Activated CD4-positive, alpha-beta T cell treated with anti-CD3 and anti-CD28 coated beads for 36 hours (primary cell): ENCODE measurements at regions not wholly inside any gene's neighbourhood (a gene's known extent, or its start where the extent isn't known, plus 50 kb on each side); places are given as distances from the start of the nearest gene placed in this dataset.

ENCODE experiments used
- ATAC-seq: fragments of 200-7000 bp; cut with Tn5 transposase; one replicate; pipeline ENCODE4 v1.10.0; 2021; ENCODE audit warnings: mild to moderate bottlenecking, moderate library complexity
- CTCF ChIA-PET: fragments of 350-600 bp; sonication (Branson Sonifier 250); formaldehyde crosslinking; loops from one replicate; lab custom pipeline; 2021; ENCODE audit warnings: antibody characterized with exemption; lab: Charles Lee
- POLR2A ChIA-PET: fragments of 350-600 bp; sonication (Branson Sonifier 250); formaldehyde crosslinking; loops from one replicate; lab custom pipeline; 2021; ENCODE audit warnings: antibody characterized with exemption, inconsistent platforms; lab: Charles Lee
- DNase-seq: peaks from one replicate; pipeline ENCODE4 v3.0.0-alpha.2; 2020
- H3K27ac Mint-ChIP-seq: one replicate; pipeline ENCODE4 v1.8.0; 2021; ENCODE audit warnings: mixed read lengths
- H3K27me3 Mint-ChIP-seq: one replicate; pipeline ENCODE4 v1.8.0; 2021; ENCODE audit warnings: mixed read lengths
- H3K36me3 Mint-ChIP-seq: one replicate; pipeline ENCODE4 v1.8.0; 2021; ENCODE audit warnings: low read depth, mixed read lengths
- H3K4me1 Mint-ChIP-seq: one replicate; pipeline ENCODE4 v1.8.0; 2021; ENCODE audit warnings: mixed read lengths
- H3K4me3 Mint-ChIP-seq: one replicate; pipeline ENCODE4 v1.8.0; 2021; ENCODE audit warnings: mild to moderate bottlenecking, moderate library complexity, mixed read lengths
- H3K9me3 Mint-ChIP-seq: one replicate; pipeline ENCODE4 v1.8.0; 2021; ENCODE audit warnings: low read depth, mixed read lengths
- intact Hi-C, 2 experiments: fragments of 100-400 bp; cut with DNase I in 1 of 2; cut with micrococcal nuclease in 1 of 2; formaldehyde crosslinking; loops; one replicate each; pipeline versions ENCODE4 v1.14.2 to v1.15.1; 2022 to 2024; cut with DNase I, micrococcal nuclease

DNA sequence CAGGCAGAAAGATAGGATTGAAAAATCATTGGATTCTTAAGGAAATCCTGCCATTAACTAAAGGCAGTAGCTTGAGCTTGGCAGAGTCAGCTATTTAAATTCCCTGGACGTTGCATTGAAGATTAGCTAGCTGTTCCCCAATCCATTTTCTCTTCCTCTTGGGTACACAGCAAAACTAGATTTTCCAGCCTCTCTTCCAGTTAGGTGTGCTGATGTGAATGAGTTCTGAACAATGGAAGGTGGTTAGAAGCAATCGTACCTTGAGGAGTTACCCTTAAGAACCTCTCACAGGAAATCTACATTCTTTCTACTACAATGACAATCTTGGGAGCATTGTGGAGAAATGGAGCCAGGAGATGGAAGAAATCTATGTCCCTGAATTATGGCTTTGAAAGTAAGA, 383.2 kb upstream of the TBL1XR1 start:
- no peak for ATAC-seq
- CTCF ChIA-PET = interaction anchor here (0.7 kb wide), 1 partner anchor 9 kb away, joined by 3 read pairs; no protein-coding TSS in a partner anchor

DNA sequence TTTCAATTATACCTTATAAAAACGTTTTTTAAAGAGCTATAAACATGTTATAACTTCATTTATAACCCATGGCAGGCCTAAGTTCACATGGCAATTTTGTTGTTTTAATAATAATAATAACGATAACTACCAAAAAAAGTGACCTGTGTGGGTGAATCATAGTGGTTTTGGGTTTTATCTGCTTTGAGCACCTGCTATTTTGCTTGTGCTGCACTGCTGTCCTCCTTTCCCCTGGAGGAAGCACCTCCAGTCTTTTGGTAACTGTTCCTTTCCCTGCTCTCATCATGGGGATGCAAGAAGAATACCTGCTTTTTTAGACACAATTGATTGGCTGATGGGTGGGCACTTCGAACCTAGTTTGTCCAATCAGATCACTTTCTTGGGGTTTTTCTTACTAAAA, 388.0 kb upstream of the TBL1XR1 start:
- ChIA-PET CTCF (no interaction called here), POLR2A (no interaction called here)
- H3K4me3 Mint-ChIP-seq = no peak overlapping the region
- peaks cover 7% of the 10 kb centered on the region for H3K4me1 Mint-ChIP-seq
- H3K27ac Mint-ChIP-seq = no peak overlapping the region
- no peaks in the 10 kb centered on the region for H3K27me3 Mint-ChIP-seq
- intact Hi-C loops = no loop called here
- DNase-seq (no peak), ATAC-seq (no peak)
- H3K9me3 Mint-ChIP-seq = peaks cover 13% of the 10 kb centered on the region
- H3K36me3 Mint-ChIP-seq = no peaks in the 10 kb centered on the region

More for the DNA sequence above, 383.2 kb upstream of the TBL1XR1 start:
- H3K27ac Mint-ChIP-seq = no peak overlapping the region
- no peaks in the 10 kb centered on the region for H3K27me3 Mint-ChIP-seq
- no peak overlapping the region for H3K4me3 Mint-ChIP-seq
- POLR2A ChIA-PET = no interaction called here
- DNase-seq = no peak
- no peaks in the 10 kb centered on the region for H3K36me3 Mint-ChIP-seq
- intact Hi-C loops = no loop called here
- peaks cover 7% of the 10 kb centered on the region for H3K9me3 Mint-ChIP-seq
- H3K4me1 Mint-ChIP-seq = no peaks in the 10 kb centered on the region

DNA sequence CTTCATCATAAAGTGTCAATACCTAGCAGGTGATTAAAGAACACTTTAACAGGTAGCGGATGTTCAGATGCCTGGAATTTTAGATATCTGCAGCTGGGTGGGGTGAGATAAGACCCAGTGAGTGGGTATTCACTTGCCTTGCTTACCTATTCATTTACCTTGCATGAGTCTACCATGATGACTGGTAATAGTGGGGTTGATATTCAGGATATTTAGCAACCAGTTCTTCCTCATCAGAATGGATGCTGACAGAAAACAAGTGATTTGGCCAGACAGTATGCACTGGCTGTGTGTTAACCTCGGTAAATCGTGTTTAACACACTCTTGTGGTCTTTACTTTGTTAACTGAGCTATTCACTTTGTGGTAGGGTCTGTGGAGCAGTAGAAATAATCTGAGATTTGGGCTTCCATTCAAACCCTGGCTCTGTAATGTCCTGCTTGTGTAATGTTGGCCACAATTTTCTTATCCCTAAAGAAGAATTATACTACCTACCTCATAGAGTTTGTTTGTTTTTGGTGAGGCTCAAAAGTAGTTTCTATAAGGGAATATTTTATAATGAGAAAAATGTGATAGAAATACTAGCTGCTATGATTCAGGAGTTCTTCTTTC, 391.9 kb upstream of the TBL1XR1 start:
- CTCF ChIA-PET = interaction anchor here (0.5 to 1.5 kb wide), 6 partner anchors 9 to 1021 kb away, joined by 3 to 6 read pairs (median 3); no protein-coding TSS in a partner anchor
- H3K4me3 Mint-ChIP-seq = no peak overlapping the region
- ATAC-seq (no peak), DNase-seq (no peak)
- POLR2A ChIA-PET = no interaction called here
- peaks cover 7% of the 10 kb centered on the region for H3K9me3 Mint-ChIP-seq
- H3K27me3 Mint-ChIP-seq = no peaks in the 10 kb centered on the region
- intact Hi-C loops = no loop called here
- H3K4me1 Mint-ChIP-seq = peaks cover 26% of the 10 kb centered on the region
- no peaks in the 10 kb centered on the region for H3K36me3 Mint-ChIP-seq
- H3K27ac Mint-ChIP-seq = no peak overlapping the region

DNA sequence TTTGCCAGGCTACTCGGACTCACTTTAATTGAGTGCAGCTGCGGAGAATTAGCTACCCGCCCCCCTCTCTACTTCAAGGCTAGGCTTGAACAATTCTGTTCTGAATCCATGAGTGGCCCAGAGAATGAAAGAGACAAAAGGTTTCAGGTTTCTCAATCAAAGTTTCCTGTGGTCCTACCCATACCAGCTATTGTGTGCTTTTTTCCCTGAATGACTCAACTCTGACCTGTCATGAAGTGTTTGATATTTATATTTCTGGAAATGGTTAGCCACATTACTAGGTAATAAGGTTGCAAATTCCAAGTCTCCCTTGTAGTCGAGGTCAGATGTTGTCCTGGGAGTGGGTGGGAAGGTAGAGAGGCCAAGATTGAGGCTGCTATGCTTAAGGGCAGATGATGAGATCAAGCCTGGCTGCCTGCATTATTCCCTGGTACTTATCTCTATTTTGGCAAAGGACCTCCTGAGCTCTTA, 392.7 kb upstream of the TBL1XR1 start:
- POLR2A ChIA-PET = no interaction called here
- H3K27ac Mint-ChIP-seq = no peak overlapping the region
- intact Hi-C loops = loop anchor here (10.0 kb wide), 3 partner anchors 195 to 535 kb away; no protein-coding TSS in a partner anchor
- H3K27me3 Mint-ChIP-seq = no peaks in the 10 kb centered on the region
- DNase-seq (no peak), ATAC-seq (peak; percentile 80)
- no peaks in the 10 kb centered on the region for H3K36me3 Mint-ChIP-seq
- peaks cover 7% of the 10 kb centered on the region for H3K9me3 Mint-ChIP-seq
- no peak overlapping the region for H3K4me3 Mint-ChIP-seq
- CTCF ChIA-PET = interaction anchor here (1.0 to 1.5 kb wide), 4 partner anchors 10 to 539 kb away, joined by 3 to 6 read pairs (median 3); no protein-coding TSS in a partner anchor
- peaks cover 30% of the 10 kb centered on the region for H3K4me1 Mint-ChIP-seq

DNA sequence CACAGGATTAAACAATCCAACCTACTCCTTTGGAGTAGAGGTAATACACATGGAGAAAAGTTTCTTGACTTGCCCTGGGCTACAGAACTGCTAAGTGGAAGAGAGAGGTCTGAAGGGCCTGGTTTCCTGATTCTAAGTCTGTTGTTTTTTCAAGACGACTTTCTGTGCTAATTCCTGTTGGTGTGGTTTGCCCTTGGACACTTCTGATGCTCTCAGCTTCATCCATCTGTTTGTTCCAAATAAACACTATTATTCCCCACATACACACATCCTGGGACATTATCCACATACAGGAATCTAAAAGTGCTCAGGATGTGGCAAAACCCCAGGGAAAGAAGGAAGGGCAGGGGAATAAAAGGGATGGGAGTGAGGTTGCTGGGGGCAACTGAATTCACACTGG, 393.5 kb upstream of the TBL1XR1 start:
- peaks cover 37% of the 10 kb centered on the region for H3K4me1 Mint-ChIP-seq
- ChIA-PET CTCF (interaction anchor here (0.6 to 1.0 kb wide), 2 partner anchors 24 to 43 kb away, joined by 3 to 4 read pairs; no protein-coding TSS in a partner anchor), POLR2A (no interaction called here)
- no peak for DNase-seq
- H3K36me3 Mint-ChIP-seq = no peaks in the 10 kb centered on the region
- H3K27ac Mint-ChIP-seq = no peak overlapping the region
- no peak for ATAC-seq
- H3K27me3 Mint-ChIP-seq = no peaks in the 10 kb centered on the region
- no peak overlapping the region for H3K4me3 Mint-ChIP-seq
- intact Hi-C loops = loop anchor here (10.0 kb wide), 3 partner anchors 194 to 536 kb away; no protein-coding TSS in a partner anchor
- peaks cover 7% of the 10 kb centered on the region for H3K9me3 Mint-ChIP-seq

- H3K4me3 Mint-ChIP-seq = no peak overlapping the region
- intact Hi-C loops = loop anchor here (10.0 kb wide), 3 partner anchors 193 to 537 kb away; no protein-coding TSS in a partner anchor
- H3K4me1 Mint-ChIP-seq = peaks cover 43% of the 10 kb centered on the region
- ATAC-seq (no peak), DNase-seq (no peak)
- ChIA-PET POLR2A (interaction anchor here (0.5 kb wide), 1 partner anchor 332 kb away, joined by 3 read pairs; no protein-coding TSS in a partner anchor), CTCF (interaction anchor here (0.6 to 1.6 kb wide), 3 partner anchors 11 to 88 kb away, joined by 3 to 4 read pairs (median 3); no protein-coding TSS in a partner anchor)
- H3K9me3 Mint-ChIP-seq = peaks cover 7% of the 10 kb centered on the region
- H3K27ac Mint-ChIP-seq = no peak overlapping the region
- no peaks in the 10 kb centered on the region for H3K27me3 Mint-ChIP-seq
- no peaks in the 10 kb centered on the region for H3K36me3 Mint-ChIP-seq
Observed at GRCh38 chr3:177591379-177591778, 394.1 kb upstream of the TBL1XR1 start.

DNA sequence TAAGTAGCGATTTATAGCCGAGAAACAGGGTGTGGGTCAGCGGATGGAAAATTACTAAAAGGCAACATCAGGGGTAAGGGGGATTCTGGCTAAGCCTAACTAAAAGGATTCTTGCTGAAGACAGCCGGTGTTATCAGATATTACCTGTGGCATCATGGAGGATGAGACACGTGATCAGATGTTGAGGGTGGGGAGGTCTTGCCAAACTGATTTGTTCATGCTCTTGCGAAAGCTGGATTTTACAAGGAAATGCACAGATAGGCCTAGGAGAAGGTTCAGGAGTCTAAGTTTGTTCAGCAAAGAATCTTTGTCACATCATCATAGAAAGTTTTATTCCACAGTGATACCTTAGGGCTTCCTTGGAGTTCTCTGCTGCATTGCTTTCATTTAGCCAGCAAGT, 396.8 kb upstream of the TBL1XR1 start:
- ChIA-PET CTCF (no interaction called here), POLR2A (no interaction called here)
- Mint-ChIP-seq H3K27me3 (no peaks in the 10 kb centered on the region), H3K4me3 (no peak overlapping the region), H3K27ac (no peak overlapping the region), H3K9me3 (no peaks in the 10 kb centered on the region), H3K4me1 (peaks cover 70% of the 10 kb centered on the region), H3K36me3 (no peaks in the 10 kb centered on the region)
- DNase-seq (no peak), ATAC-seq (no peak)
- intact Hi-C loops = loop anchor here (10.0 kb wide), 3 partner anchors 191 to 539 kb away; no protein-coding TSS in a partner anchor

DNA sequence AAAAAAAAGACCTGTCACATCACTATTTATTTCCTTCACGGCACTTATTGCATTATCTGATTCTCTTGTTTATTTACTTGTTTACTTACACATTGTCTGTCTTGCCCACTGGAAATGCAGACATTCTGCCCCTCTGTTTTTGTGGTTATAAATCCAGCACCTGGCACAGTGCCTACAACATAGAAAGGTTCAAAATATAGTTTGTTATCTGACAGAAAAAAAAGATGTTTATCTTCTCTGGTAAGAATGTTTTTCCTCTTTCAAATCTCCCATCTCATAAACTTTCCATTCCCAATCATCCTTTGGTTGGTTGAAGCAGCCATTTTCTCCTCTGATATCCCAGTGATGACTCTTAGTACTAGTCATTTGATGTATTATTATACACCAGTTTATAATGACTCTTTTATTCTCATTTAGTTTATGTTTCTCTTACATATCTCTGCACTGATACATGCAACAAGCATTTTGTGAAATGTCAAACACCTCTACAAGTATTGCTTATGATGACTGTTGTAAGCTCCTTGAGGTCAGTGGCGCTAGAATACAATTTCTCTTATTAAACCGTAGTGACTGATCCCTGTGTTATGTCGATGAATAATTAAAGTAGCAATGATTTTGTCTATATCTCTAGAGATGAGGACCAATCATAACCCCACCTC, 398.4 kb upstream of the TBL1XR1 start:
- H3K36me3 Mint-ChIP-seq = no peaks in the 10 kb centered on the region
- ChIA-PET POLR2A (interaction anchor here (0.7 kb wide), 1 partner anchor 234 kb away, joined by 6 read pairs; no protein-coding TSS in a partner anchor), CTCF (no interaction called here)
- no peak overlapping the region for H3K27ac Mint-ChIP-seq
- H3K4me3 Mint-ChIP-seq = no peak overlapping the region
- H3K4me1 Mint-ChIP-seq = peaks cover 72% of the 10 kb centered on the region
- H3K27me3 Mint-ChIP-seq = no peaks in the 10 kb centered on the region
- ATAC-seq = peak; percentile 17
- intact Hi-C loops = loop anchor here (5.0 to 10.0 kb wide), 7 partner anchors 168 to 541 kb away; partner anchors contain the start of gene TBL1XR1 (in 1 of the 2)
- DNase-seq = no peak
- H3K9me3 Mint-ChIP-seq = no peaks in the 10 kb centered on the region

- Mint-ChIP-seq H3K36me3 (no peaks in the 10 kb centered on the region), H3K27me3 (no peaks in the 10 kb centered on the region), H3K9me3 (no peaks in the 10 kb centered on the region), H3K4me1 (peaks cover 74% of the 10 kb centered on the region), H3K4me3 (no peak overlapping the region), H3K27ac (peak overlapping the region; percentile 2)
- ChIA-PET CTCF (no interaction called here), POLR2A (no interaction called here)
- DNase-seq (no peak), ATAC-seq (no peak)
- intact Hi-C loops = loop anchor here (5.0 to 10.0 kb wide), 7 partner anchors 169 to 542 kb away; partner anchors contain the start of gene TBL1XR1 (in 1 of the 2)
Observed at GRCh38 chr3:177596248-177596815, 399.1 kb upstream of the TBL1XR1 start.

- POLR2A ChIA-PET = no interaction called here
- Mint-ChIP-seq H3K27me3 (no peaks in the 10 kb centered on the region), H3K27ac (no peak overlapping the region)
Observed at GRCh38 chr3:177596816-177597271, 399.6 kb upstream of the TBL1XR1 start.

More at GRCh38 chr3:177596816-177597271, 399.6 kb upstream of the TBL1XR1 start:
- CTCF ChIA-PET = interaction anchor here (0.6 kb wide), 1 partner anchor 12 kb away, joined by 3 read pairs; no protein-coding TSS in a partner anchor
- intact Hi-C loops = loop anchor here (5.0 to 10.0 kb wide), 7 partner anchors 170 to 542 kb away; partner anchors contain the start of gene TBL1XR1 (in 1 of the 2)
- DNase-seq (no peak), ATAC-seq (no peak)
- no peaks in the 10 kb centered on the region for H3K36me3 Mint-ChIP-seq
- H3K4me1 Mint-ChIP-seq = peaks cover 69% of the 10 kb centered on the region
- H3K9me3 Mint-ChIP-seq = no peaks in the 10 kb centered on the region
- no peak overlapping the region for H3K4me3 Mint-ChIP-seq
